ENCODE measurements at regions not wholly inside any gene's neighbourhood (a gene's known extent, or its start where the extent isn't known, plus 50 kb on each side); places are given as distances from the start of the nearest gene placed in this dataset.

- TF ChIP-seq CTCF (IDR thresholded peaks at IDR 0.05), result no peak
- H3K27me3 Mint-ChIP-seq (ENCODE audit: unreplicated experiment), result peaks cover 3% of the 10 kb centered on the region
- no peak for DNase-seq (ENCODE audit: extremely low spot score, unreplicated experiment)
- peaks cover 3% of the 10 kb centered on the region for H3K9me3 Mint-ChIP-seq (ENCODE audit: unreplicated experiment)
- no peak overlapping the region for H3K27ac Mint-ChIP-seq (ENCODE audit: unreplicated experiment)
- peaks cover 9% of the 10 kb centered on the region for H3K4me1 Mint-ChIP-seq (ENCODE audit: unreplicated experiment)
- H3K36me3 Mint-ChIP-seq (ENCODE audit: unreplicated experiment), result no peaks in the 10 kb centered on the region
- H3K4me3 Mint-ChIP-seq (ENCODE audit: unreplicated experiment), result no peak overlapping the region
Observed at GRCh38 chr6:165743366-165743898, 80.4 kb upstream of the PDE10A start.

- Mint-ChIP-seq H3K27ac (ENCODE audit: unreplicated experiment) (no peak overlapping the region), H3K36me3 (ENCODE audit: unreplicated experiment) (no peaks in the 10 kb centered on the region), H3K9me3 (ENCODE audit: unreplicated experiment) (peaks cover 8% of the 10 kb centered on the region), H3K27me3 (ENCODE audit: unreplicated experiment) (peaks cover 3% of the 10 kb centered on the region), H3K4me1 (ENCODE audit: unreplicated experiment) (peaks cover 9% of the 10 kb centered on the region), H3K4me3 (ENCODE audit: unreplicated experiment) (no peak overlapping the region)
- no peak for DNase-seq (ENCODE audit: extremely low spot score, unreplicated experiment)
- TF ChIP-seq CTCF (IDR thresholded peaks at IDR 0.05), result no peak
Observed at GRCh38 chr6:165742047-165742446, 79.0 kb upstream of the PDE10A start.

- no peak for DNase-seq (ENCODE audit: extremely low spot score, unreplicated experiment)
- Mint-ChIP-seq H3K36me3 (ENCODE audit: unreplicated experiment) (no peaks in the 10 kb centered on the region), H3K27ac (ENCODE audit: unreplicated experiment) (no peak overlapping the region), H3K27me3 (ENCODE audit: unreplicated experiment) (peaks cover 7% of the 10 kb centered on the region), H3K4me1 (ENCODE audit: unreplicated experiment) (no peaks in the 10 kb centered on the region), H3K4me3 (ENCODE audit: unreplicated experiment) (no peak overlapping the region), H3K9me3 (ENCODE audit: unreplicated experiment) (peaks cover 15% of the 10 kb centered on the region)
- TF ChIP-seq CTCF (IDR thresholded peaks at IDR 0.05), result no peak
Observed at GRCh38 chr6:165737396-165737795, 74.4 kb upstream of the PDE10A start.

- H3K27me3 Mint-ChIP-seq (ENCODE audit: unreplicated experiment), result peaks cover 7% of the 10 kb centered on the region
- H3K4me3 Mint-ChIP-seq (ENCODE audit: unreplicated experiment), result no peak overlapping the region
- no peaks in the 10 kb centered on the region for H3K36me3 Mint-ChIP-seq (ENCODE audit: unreplicated experiment)
- H3K4me1 Mint-ChIP-seq (ENCODE audit: unreplicated experiment), result no peaks in the 10 kb centered on the region
- H3K27ac Mint-ChIP-seq (ENCODE audit: unreplicated experiment), result no peak overlapping the region
- H3K9me3 Mint-ChIP-seq (ENCODE audit: unreplicated experiment), result peaks cover 14% of the 10 kb centered on the region
- TF ChIP-seq CTCF (IDR thresholded peaks at IDR 0.05), result no peak
- no peak for DNase-seq (ENCODE audit: extremely low spot score, unreplicated experiment)
Observed at GRCh38 chr6:165735065-165735464, 72.0 kb upstream of the PDE10A start.

- Mint-ChIP-seq H3K36me3 (ENCODE audit: unreplicated experiment) (no peaks in the 10 kb centered on the region), H3K9me3 (ENCODE audit: unreplicated experiment) (peaks cover 12% of the 10 kb centered on the region), H3K4me3 (ENCODE audit: unreplicated experiment) (no peak overlapping the region), H3K27me3 (ENCODE audit: unreplicated experiment) (peaks cover 7% of the 10 kb centered on the region), H3K4me1 (ENCODE audit: unreplicated experiment) (peaks cover under 1% of the 10 kb centered on the region), H3K27ac (ENCODE audit: unreplicated experiment) (no peak overlapping the region)
- TF ChIP-seq CTCF (IDR thresholded peaks at IDR 0.05), result no peak
- no peak for DNase-seq (ENCODE audit: extremely low spot score, unreplicated experiment)
Observed at GRCh38 chr6:165733489-165733791, 70.4 kb upstream of the PDE10A start.

Data from osteocyte (in vitro differentiated cells).